HL-60/S4 treated with phorbol 12-myristate 13-acetate at 8.2 ng/mL for 4 days and 3 days (cell line): ENCODE measurements at regions not wholly inside any gene's neighbourhood (a gene's known extent, or its start where the extent isn't known, plus 50 kb on each side); places are given as distances from the start of the nearest gene placed in this dataset.
"Not testable (repeated sequence)": the region's sequence is repeated elsewhere in the genome, so short reads cannot be mapped to it uniquely, and the experiment has no call there.

Source experiments
- in situ Hi-C: fragments of 300-500 bp; cut with MboI; formaldehyde crosslinking; loops from 2 replicates; pipeline ENCODE4 v1.15.0; 2022; ENCODE audit warnings: low sequenced_read_pairs

DNA sequence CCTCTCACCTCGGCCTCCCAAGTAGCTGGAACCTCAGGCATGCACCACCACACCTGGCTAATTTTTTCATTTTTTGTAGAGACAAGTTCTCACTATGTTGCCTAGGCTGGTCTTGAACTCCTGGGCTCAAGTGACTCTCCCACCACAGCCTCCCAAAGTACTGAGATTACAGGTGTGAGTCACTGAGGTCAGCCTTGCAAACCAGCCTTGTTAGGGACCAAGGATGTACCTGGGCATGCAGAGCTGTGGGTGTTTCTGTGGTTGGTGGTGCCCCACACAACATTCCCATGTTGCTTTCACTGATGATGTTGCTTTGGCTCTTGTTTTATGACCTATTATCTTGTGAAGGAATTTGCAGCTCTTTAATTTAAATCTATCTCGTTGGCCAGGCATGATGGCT lies 54.8 kb downstream of the OTUD1 start:
- in situ Hi-C loops = no loop called here

DNA sequence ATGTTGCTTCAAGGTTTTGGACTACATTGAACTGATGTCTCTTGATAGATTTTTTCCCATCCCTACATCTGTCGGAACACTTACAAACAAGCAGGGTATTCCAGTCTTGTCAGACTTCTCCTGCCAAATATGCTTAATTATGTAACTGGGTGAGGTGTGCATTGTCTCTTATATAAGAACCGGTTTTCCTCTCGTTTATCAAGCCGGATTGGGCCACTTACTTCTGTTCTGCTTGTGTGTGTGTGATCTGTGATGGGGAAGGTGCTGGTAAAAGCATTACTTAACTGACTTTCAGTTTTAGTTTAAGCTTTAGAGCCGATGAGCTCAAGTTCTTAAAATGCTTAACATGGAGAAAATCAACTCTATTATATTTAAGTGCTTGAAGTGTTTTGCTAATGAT lies 57.9 kb downstream of the OTUD1 start:
- in situ Hi-C loops = no loop called here

GRCh38 chr10:23499372-23500132 lies 60.7 kb downstream of the OTUD1 start:
- in situ Hi-C loops = no loop called here

- in situ Hi-C loops = no loop called here
Observed at GRCh38 chr10:23505797-23506465, 67.1 kb downstream of the OTUD1 start.

DNA sequence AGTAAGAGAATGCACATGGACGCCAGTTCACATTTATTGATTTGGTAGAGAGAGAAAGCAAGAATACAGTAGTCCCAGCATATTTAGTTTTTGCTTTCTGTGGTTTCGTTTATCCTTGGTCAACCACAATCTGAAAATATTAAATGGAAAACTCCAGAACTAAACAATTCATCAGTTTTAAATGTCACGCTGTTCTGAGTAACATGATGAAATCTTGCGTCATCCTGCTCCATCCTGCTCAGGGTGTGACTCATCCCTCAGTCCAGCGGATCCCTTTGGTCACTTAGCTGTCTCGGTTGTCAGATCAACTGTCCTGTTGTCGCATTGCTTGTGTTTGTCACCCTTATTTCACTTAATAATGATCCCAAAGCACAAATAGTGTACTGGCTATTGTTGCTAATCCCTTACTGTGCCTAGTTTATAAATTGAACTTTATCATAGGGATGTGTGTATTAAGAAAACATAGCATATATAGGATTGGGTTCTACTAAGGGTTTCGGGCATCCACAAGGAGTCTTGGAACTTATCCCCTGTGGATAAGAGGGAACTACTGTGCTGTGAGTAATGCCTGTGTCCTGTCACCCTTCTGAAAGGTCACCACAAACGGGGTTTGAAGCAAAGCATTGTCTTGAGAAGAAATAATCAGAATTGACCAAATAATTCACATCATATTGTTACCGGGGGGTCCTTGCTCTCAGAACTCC lies 73.6 kb downstream of the OTUD1 start:
- in situ Hi-C loops = no loop called here

DNA sequence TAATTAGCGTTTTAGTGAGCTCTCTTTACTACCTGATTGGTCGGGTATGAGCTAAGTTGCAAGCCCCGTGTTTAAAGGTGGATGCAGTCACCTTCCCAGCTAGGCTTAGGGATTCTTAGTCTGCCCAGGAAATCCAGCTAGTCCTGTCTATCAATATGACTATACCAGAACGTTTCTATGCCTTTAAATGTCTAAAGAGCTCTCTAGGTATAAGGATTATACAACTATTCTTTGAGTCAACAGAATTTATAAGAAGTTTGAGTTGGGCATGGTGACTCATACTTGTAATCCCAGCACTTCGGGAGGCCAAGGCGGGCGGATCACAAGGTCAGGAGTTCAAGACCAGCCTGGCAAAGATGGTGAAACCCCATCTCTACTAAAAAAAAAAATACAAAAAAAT lies 74.7 kb downstream of the OTUD1 start:
- in situ Hi-C loops = not testable (repeated sequence)

DNA sequence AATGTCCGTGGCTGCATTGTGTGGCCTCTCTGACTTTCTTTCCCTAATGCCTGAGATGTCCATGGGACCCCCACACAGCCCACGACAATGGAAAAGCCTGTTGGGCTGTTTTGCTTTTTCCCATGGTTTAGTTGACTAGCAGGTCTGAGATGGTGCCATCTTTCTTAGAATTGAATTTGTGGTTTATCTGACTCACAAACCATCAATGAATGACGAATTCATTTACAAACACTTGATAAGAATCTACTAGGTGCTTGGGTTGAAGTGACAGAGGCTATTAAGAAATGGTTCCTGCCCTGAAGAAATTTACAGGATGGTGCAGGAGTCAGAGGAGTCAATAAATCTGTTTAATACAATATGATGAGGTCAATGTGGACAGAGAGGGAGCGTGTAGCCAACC lies 75.4 kb downstream of the OTUD1 start:
- in situ Hi-C loops = no loop called here

DNA sequence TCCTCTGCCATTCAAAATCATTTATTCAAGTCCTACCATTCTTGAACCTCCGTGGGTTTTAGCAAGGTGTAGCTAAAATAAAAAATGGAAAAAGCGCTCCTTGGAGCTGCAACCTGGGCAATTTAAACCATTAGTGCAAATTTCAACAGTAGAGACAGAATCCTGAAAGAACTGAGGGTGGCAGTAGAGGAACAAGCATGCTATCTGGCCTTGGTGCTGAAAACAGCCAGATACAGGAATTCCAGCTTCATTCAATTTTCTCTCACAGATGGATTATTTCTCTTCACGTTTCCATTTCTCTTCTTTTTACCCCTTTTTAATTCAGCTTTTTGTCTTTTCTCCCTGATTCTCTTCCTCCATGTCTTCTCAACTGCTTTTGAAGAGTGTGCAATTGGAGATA lies 77.7 kb downstream of the OTUD1 start:
- in situ Hi-C loops = no loop called here

DNA sequence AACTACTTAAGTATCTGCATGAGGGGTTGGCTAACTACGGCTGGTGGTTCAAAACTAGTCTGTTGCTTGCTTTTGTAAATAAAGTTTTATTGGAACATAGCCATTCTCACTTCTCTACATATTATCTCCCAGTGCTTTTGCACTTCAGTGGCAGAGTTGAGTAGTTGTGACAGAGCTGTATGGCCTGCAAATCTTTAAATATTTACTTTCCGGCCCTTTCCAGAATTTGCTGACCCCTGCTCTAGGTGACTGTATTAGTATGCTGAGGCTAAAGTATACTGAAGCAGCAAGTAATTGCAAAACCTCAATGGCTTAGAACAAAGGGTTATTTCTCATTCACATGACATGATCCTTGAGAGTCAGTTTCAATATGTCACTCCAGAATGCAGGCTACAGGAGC lies 78.3 kb downstream of the OTUD1 start:
- in situ Hi-C loops = no loop called here

DNA sequence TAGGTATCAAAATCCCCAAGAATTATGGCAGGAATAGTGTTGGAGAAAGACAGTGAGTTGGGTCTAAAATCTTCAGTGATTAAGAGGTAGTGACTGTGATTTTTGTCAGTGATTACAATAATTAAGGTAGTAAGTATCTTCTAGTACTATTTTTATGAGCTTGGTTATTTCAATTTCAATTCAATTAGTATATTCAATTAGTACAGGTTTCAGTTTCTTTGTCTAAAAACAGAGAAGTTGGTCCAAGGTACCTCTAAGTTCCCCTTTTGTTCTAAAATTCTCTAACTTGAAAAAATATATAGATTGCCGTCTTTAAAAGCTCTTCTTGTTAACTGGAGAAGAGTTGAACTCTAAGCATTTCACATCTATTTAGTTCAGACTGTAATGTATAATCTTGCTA lies 82.9 kb downstream of the OTUD1 start:
- in situ Hi-C loops = no loop called here

- in situ Hi-C loops = no loop called here
Observed at GRCh38 chr10:23522345-23522744, 83.5 kb downstream of the OTUD1 start.

DNA sequence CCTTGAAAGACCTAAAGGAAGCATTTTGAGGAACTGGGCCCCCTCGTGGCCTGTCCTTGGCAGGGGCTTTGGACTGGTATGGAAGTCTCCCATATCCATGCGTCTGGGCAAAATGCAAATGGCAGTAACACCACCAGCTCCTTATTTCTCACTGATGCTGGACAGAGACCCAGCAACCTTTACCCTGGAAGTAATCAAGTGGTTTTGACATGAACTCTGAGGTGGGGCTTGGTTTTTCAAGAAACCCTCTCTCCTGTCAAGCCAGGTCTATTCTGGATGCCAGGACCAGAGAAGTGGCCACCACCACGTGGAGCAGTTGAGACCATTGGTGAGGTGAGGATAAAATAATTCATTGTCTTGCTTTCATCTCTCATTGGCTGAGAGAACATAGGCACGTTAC lies 84.4 kb downstream of the OTUD1 start:
- in situ Hi-C loops = no loop called here

DNA sequence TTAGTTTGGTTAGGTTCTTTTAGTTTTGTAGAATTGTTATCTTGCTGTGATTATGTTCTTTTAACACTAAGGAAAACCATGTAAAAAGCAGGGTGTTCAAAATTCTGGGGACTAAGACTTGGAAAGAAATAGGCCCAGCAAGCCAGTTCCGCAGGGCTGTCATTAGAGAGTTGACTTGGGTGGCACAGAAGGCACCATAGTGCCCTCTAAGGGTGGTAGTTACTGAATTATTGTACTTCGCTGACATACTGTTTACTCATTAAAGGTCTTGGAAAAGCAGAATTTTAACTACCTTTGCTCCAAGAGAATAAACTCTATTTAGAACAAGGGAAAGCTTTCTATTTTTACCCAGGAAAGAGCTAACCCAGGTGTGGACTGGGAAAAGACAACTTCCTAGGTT lies 86.5 kb downstream of the OTUD1 start:
- in situ Hi-C loops = no loop called here

GRCh38 chr10:23528419-23528818 lies 89.5 kb downstream of the OTUD1 start:
- in situ Hi-C loops = no loop called here

GRCh38 chr10:23529625-23530024 lies 90.8 kb downstream of the OTUD1 start:
- in situ Hi-C loops = no loop called here

DNA sequence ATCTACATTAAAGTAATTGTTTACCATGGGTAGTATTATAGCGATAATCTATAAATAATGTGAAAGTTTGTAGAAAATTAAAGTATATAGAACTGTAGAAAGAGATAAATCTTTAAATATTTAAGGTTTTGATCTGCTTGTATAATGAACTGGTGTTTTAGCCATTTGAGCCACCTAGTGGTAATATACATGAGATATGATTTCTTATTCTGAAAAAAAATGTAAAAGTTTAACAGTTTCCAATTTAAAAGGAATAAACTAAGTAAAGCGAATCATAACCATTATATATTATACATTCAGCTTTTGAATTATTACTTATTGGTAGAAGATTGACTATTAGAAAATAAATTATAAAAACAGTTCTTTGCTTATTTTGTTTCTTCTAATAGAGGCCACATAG lies 91.2 kb downstream of the OTUD1 start:
- in situ Hi-C loops = no loop called here

- in situ Hi-C loops = no loop called here
Observed at GRCh38 chr10:23533212-23533611, 94.3 kb downstream of the OTUD1 start.

DNA sequence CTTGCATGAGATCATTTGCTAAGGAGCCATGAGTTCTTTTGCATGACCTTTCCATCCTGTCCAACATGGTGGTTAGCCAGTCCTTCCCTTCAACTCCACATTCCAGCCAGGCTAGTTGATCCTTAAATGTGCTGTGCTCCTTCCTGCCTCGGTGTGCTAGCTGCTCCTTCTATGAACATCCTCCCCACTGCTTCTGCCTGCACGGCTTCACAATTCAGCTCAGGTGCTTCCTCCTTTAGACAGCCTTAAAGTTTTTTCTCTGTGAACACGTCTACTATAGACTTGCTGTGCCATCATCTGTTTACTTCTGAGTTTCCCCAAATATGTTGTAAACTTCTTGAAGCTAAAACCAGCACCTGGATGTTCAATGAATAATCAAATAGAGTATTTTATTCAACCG lies 95.5 kb downstream of the OTUD1 start:
- in situ Hi-C loops = no loop called here

GRCh38 chr10:23534761-23535160 lies 95.9 kb downstream of the OTUD1 start:
- in situ Hi-C loops = no loop called here

GRCh38 chr10:23535381-23535780 lies 96.5 kb downstream of the OTUD1 start:
- in situ Hi-C loops = no loop called here

DNA sequence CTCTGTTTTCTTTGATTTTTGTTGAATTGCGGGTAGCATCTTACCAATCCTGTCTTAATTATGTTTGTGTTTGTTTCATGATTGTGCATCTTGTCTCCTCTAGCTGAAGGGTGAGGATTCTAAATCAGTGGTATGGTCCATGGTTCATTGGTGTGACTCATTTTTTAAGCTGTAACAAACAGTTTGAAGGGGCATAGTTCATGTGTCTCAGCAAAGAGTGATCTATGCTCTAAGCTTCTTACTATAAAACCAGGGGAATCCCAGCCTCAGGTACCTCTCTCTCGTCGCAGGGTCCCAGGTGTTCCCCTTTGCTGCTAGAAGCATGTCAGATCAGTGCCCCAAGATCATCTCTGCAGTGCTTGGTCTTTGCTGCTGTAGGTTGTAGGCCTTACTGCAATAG lies 100.1 kb downstream of the OTUD1 start:
- in situ Hi-C loops = no loop called here

GRCh38 chr10:23540401-23541030 lies 101.6 kb downstream of the OTUD1 start:
- in situ Hi-C loops = no loop called here
